ENCODE measurements at regions not wholly inside any gene's neighbourhood (a gene's known extent, or its start where the extent isn't known, plus 50 kb on each side); places are given as distances from the start of the nearest gene placed in this dataset.

- no peak for DNase-seq (ENCODE audit: low read depth)
These were observed 183.1 kb upstream of the SH3BP4 start for GRCh38 chr2:234768608-234769196.

GRCh38 chr2:234765279-234765678 lies 186.5 kb upstream of the SH3BP4 start:
- DNase-seq (ENCODE audit: low read depth), result no peak

- no peak for DNase-seq (ENCODE audit: low read depth)
These were observed 187.4 kb upstream of the SH3BP4 start for GRCh38 chr2:234764372-234764771.

GRCh38 chr2:234763002-234763873 lies 188.6 kb upstream of the SH3BP4 start:
- DNase-seq (ENCODE audit: low read depth), result no peak

GRCh38 chr2:234761910-234762309 lies 189.9 kb upstream of the SH3BP4 start:
- no peak for DNase-seq (ENCODE audit: low read depth)

GRCh38 chr2:234754126-234754525 lies 197.7 kb upstream of the SH3BP4 start:
- DNase-seq (ENCODE audit: low read depth), result no peak

- DNase-seq (ENCODE audit: low read depth), result no peak
These were observed 198.1 kb upstream of the SH3BP4 start for GRCh38 chr2:234753701-234754100.

GRCh38 chr2:234752966-234753365 lies 198.9 kb upstream of the SH3BP4 start:
- DNase-seq (ENCODE audit: low read depth), result no peak

- no peak for DNase-seq (ENCODE audit: low read depth)
These were observed 200.4 kb upstream of the SH3BP4 start for GRCh38 chr2:234751275-234751973.

GRCh38 chr2:234747833-234748559 lies 203.8 kb upstream of the SH3BP4 start:
- no peak for DNase-seq (ENCODE audit: low read depth)

GRCh38 chr2:234747032-234747431 lies 204.8 kb upstream of the SH3BP4 start:
- DNase-seq (ENCODE audit: low read depth), result no peak

GRCh38 chr2:234745347-234745746 lies 206.5 kb upstream of the SH3BP4 start:
- no peak for DNase-seq (ENCODE audit: low read depth)

- no peak for DNase-seq (ENCODE audit: low read depth)
These were observed 209.8 kb upstream of the SH3BP4 start for GRCh38 chr2:234741976-234742375.

GRCh38 chr2:234739061-234739460 lies 212.8 kb upstream of the SH3BP4 start:
- DNase-seq (ENCODE audit: low read depth), result no peak

GRCh38 chr2:234735829-234736228 lies 216.0 kb upstream of the SH3BP4 start:
- DNase-seq (ENCODE audit: low read depth), result no peak

GRCh38 chr2:234733795-234734600 lies 217.8 kb upstream of the SH3BP4 start:
- no peak for DNase-seq (ENCODE audit: low read depth)

GRCh38 chr2:234733093-234733489 lies 218.7 kb upstream of the SH3BP4 start:
- no peak for DNase-seq (ENCODE audit: low read depth)

GRCh38 chr2:234732404-234733092 lies 219.3 kb upstream of the SH3BP4 start:
- DNase-seq (ENCODE audit: low read depth), result no peak

- no peak for DNase-seq (ENCODE audit: low read depth)
These were observed 220.6 kb upstream of the SH3BP4 start for GRCh38 chr2:234731236-234731635.

GRCh38 chr2:234730066-234730640 lies 221.7 kb upstream of the SH3BP4 start:
- DNase-seq (ENCODE audit: low read depth), result no peak

All from HS-27A (cell line).